ENCODE measurements at regions not wholly inside any gene's neighbourhood (a gene's known extent, or its start where the extent isn't known, plus 50 kb on each side); places are given as distances from the start of the nearest gene placed in this dataset.
A peak's percentile ranks its signal among the peaks of the same experiment; 100 is the strongest.

DNA sequence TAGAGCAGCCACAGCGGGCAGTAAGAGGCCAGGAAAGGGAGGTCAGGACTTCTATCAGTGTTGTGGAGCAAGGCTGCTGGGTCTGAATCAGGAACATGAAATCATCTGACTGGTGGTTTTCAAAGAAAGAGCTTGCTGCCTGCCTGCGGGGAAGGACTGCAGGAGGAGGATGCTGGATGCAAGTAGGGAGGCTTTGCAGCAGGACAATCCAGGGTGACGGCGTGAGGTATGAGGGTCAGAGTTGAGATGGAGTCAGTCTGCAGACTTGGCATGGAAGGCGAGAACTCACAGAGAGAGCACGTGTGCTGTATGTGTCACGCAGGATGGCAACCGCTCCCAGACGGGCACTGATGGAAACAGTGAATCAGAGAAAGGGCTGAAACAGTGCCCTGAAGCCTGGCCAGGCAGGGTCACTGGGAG lies 59.2 kb upstream of the CD93 start:
- Histone ChIP-seq H3K79me2 (ENCODE audit: control insufficient read depth, insufficient read depth, low read length) (peaks cover 19% of the 10 kb centered on the region), H3K27ac (ENCODE audit: extremely low read depth, low read depth, low read length) (peak overlapping the region; percentile 31; the same call in 1 of the 3 replicates), H3K4me2 (ENCODE audit: insufficient read depth, low read length) (no peak overlapping the region), H3K9me3 (replicated peaks; ENCODE audit: control insufficient read depth, insufficient read depth, low read depth, low read length) (no peaks in the 10 kb centered on the region), H3K9ac (ENCODE audit: insufficient read depth in 1 of 2, low read depth in 2 of 2, low read length in 2 of 2) (peak overlapping the region in 1 of 2 experiments; percentile 66; a peak in 2 of 4 replicates), H3K27me3 (ENCODE audit: control insufficient read depth in 2 of 2, insufficient read depth in 2 of 2, low read length in 2 of 2) (no peaks in the 10 kb centered on the region), H3K36me3 (ENCODE audit: control insufficient read depth, insufficient read depth, low read length) (no peaks in the 10 kb centered on the region; the same call in 2 of the 3 replicates), H4K20me1 (replicated peaks; ENCODE audit: control insufficient read depth, insufficient read depth, low read length) (no peaks in the 10 kb centered on the region), H3K4me3 (no peak overlapping the region), H3K4me1 (replicated peaks in 1 of 2; ENCODE audit: control insufficient read depth in 2 of 2, insufficient read depth in 2 of 2, low read length in 2 of 2) (peaks cover 56 to 96% of the 10 kb centered on the region in 2 experiments), H2AFZ (ENCODE audit: low read depth, low read length) (peak overlapping the region; percentile 60), H3K9me1 (ENCODE audit: control insufficient read depth, insufficient read depth, low read length) (no peaks in the 10 kb centered on the region)
- FAIRE-seq (no peak), ATAC-seq (no peak), DNase-seq (ENCODE audit: extremely low read depth in 1 of 4, low spot score in 3 of 4) (no peak)
- ChIA-PET CTCF (ENCODE audit: low intra/inter-chr PET ratio) (no interaction called here), POLR2A (interaction anchor here (0.8 to 5.9 kb wide), 3 partner anchors 8 to 94 kb away, joined by 3 to 35 read pairs (median 3); no protein-coding TSS in a partner anchor)
- in situ Hi-C loops (cut with MboI) (no loop called here), intact Hi-C loops (cut with micrococcal nuclease) (no loop called here)
- WGBS (ENCODE audit: insufficient coverage, low coverage, missing lambda C conversion rate), result 86% methylated on average over 4 of the region's 9 CpGs
- BruUV-seq (replicated peaks), result no TSS peak
- TF ChIP-seq MCM3 (IDR thresholded peaks at IDR 0.05) (no peak), E2F3 (CRISPR knock-in tag; IDR thresholded peaks at IDR 0.05) (no peak), FOXK1 (CRISPR knock-in tag; IDR thresholded peaks at IDR 0.05; ENCODE audit: borderline replicate concordance) (no peak), CEBPB (tag; IDR thresholded peaks at IDR 0.05) (no peak), ESRRB (CRISPR knock-in tag; IDR thresholded peaks at IDR 0.05; ENCODE audit: borderline replicate concordance) (no peak), GTF2E2 (tag; IDR thresholded peaks at IDR 0.05) (no peak), SPI1 (IDR thresholded peaks at IDR 0.05; ENCODE audit: borderline replicate concordance, low read depth, low read length) (no peak)
- TF ChIP-seq, protein P1, sequence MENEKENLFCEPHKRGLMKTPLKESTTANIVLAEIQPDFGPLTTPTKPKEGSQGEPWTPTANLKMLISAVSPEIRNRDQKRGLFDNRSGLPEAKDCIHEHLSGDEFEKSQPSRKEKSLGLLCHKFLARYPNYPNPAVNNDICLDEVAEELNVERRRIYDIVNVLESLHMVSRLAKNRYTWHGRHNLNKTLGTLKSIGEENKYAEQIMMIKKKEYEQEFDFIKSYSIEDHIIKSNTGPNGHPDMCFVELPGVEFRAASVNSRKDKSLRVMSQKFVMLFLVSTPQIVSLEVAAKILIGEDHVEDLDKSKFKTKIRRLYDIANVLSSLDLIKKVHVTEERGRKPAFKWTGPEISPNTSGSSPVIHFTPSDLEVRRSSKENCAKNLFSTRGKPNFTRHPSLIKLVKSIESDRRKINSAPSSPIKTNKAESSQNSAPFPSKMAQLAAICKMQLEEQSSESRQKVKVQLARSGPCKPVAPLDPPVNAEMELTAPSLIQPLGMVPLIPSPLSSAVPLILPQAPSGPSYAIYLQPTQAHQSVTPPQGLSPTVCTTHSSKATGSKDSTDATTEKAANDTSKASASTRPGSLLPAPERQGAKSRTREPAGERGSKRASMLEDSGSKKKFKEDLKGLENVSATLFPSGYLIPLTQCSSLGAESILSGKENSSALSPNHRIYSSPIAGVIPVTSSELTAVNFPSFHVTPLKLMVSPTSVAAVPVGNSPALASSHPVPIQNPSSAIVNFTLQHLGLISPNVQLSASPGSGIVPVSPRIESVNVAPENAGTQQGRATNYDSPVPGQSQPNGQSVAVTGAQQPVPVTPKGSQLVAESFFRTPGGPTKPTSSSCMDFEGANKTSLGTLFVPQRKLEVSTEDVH (IDR thresholded peaks at IDR 0.05; ENCODE audit: low read depth, partially characterized antibody), result no peak
- TF ChIP-seq, protein P2, sequence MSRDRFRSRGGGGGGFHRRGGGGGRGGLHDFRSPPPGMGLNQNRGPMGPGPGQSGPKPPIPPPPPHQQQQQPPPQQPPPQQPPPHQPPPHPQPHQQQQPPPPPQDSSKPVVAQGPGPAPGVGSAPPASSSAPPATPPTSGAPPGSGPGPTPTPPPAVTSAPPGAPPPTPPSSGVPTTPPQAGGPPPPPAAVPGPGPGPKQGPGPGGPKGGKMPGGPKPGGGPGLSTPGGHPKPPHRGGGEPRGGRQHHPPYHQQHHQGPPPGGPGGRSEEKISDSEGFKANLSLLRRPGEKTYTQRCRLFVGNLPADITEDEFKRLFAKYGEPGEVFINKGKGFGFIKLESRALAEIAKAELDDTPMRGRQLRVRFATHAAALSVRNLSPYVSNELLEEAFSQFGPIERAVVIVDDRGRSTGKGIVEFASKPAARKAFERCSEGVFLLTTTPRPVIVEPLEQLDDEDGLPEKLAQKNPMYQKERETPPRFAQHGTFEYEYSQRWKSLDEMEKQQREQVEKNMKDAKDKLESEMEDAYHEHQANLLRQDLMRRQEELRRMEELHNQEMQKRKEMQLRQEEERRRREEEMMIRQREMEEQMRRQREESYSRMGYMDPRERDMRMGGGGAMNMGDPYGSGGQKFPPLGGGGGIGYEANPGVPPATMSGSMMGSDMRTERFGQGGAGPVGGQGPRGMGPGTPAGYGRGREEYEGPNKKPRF (IDR thresholded peaks at IDR 0.05; ENCODE audit: low read depth, low read length), result no peak
- TF ChIP-seq, protein P3, sequence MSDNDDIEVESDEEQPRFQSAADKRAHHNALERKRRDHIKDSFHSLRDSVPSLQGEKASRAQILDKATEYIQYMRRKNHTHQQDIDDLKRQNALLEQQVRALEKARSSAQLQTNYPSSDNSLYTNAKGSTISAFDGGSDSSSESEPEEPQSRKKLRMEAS (CRISPR knock-in tag; IDR thresholded peaks at IDR 0.05), result no peak
- TF ChIP-seq, protein P4, sequence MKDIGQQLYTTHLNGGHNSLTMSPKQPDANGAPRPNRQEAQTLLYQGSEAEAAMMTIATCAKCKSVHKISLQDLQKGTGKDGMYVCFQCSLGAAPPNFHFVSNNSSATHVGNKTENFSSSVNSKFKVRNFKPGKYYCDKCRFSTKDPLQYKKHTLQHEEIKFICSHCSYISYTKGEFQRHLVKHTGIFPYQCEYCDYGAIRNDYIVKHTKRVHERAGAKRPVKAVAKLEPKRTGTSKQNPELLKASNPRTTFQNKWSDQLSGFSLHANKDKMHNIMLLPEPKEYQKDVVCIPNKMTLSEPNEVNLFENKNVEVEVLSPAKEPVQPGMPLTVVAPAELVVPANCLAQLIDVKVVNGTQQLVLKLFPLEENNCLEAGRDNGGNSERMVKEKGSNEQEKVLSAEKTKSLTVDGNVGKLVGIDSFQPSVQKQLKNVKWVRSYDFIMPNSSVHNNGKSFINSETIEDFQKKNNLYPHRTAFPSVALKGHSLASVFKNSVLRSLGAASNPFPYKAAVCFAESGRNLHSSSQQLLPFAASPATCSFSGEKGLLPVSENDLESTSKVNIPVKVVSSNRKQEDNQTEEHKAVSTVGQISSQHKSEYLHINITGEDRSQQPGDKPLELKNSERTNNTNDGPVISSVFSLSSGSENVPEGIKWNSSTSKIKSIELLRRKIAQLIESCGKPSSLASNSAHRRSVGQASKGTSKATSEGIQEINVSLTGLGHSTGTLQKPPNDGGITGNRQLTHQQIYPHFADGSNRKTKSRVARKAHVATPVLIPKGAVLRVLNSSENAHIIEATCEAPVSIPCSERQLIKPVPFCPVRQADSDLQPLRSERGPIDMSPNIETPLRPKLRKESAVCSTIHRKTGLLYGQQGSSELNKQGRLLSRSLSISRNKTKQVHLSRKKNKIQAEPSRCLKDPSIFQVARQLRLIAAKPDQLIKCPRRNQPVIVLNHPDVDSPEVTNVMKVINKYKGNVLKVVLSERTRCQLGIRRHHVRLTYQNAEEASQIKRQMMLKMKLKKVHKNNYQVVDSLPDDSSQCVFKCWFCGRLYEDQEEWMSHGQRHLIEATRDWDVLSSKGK (CRISPR knock-in tag; IDR thresholded peaks at IDR 0.05), result no peak
- TF ChIP-seq, protein P5, sequence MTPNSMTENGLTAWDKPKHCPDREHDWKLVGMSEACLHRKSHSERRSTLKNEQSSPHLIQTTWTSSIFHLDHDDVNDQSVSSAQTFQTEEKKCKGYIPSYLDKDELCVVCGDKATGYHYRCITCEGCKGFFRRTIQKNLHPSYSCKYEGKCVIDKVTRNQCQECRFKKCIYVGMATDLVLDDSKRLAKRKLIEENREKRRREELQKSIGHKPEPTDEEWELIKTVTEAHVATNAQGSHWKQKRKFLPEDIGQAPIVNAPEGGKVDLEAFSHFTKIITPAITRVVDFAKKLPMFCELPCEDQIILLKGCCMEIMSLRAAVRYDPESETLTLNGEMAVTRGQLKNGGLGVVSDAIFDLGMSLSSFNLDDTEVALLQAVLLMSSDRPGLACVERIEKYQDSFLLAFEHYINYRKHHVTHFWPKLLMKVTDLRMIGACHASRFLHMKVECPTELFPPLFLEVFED (CRISPR knock-in tag; conservative IDR thresholded peaks at IDR 0.05), result no peak
